ACHN (cell line): ENCODE measurements at regions not wholly inside any gene's neighbourhood (a gene's known extent, or its start where the extent isn't known, plus 50 kb on each side); places are given as distances from the start of the nearest gene placed in this dataset.

Experiments used
- DNase-seq: peaks from one replicate; pipeline ENCODE4 v3.0.0-alpha.2; 2015
- in situ Hi-C: cut with HindIII; loops from 2 replicates; pipeline ENCODE4 v1.10.0; 2017; ENCODE audit warnings: low sequenced_read_pairs, low pct_ligation_motif_present, low pct_unique_long_range_greater_than_20kb

DNA sequence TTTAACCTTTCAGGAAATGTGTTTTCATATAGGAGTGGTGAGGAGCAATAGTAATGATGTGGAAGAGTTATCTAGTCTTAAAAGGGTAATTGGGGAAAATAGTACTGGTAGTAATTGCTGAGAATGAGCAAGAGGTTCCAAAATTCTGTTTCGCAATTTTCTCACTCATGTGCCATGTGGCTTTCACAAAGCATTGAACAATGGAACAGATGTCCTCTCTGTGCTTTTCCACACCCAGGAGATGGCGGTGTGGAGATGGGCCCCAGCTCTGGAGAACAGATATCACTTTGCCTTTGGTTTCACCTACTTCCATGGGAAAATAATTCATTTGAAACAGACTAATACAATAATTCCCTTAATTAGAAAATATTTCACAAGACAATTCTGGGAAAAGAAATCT lies 170.0 kb upstream of the SLC10A2 start:
- in situ Hi-C loops: no loop called here
- DNase-seq: peak; percentile 15

DNA sequence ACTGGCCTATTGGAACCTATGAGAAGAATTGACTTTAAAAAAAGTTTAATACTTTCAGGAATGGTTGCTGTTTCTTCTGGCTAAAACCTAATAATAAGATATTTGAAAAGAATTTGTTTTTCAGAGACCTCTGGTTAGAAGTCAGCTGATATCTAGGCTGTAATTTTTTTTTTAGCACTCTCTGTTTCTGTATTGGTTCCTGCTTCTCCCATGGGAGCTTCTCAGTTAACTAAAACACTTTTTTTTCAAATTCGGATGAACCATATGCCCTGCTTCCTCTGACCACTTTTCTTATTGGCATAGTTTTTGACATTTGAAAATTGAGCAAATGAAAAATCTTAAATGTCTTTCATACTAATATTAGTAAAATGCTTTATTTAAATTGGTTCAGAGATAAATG lies 163.5 kb upstream of the SLC10A2 start:
- in situ Hi-C loops: no loop called here
- no peak for DNase-seq

DNA sequence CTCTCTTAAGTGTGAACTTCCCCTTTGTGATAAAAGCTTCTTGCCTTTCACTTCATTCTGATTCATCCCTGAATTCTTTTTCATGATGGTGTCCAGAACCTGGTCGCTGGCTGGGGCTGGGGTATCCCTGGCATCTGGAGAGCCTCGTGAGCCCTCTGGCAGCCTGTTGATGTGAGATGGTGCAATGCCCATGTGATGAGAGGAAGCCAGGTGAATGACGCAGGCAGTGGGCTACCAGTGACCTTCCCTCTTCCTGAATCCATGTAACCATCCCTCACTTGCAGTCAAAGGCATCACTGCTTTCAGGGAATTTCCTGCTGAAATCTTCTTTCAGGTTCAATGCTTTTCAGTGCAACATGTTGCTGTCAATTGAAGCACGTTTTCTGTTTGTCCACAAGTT lies 158.6 kb upstream of the SLC10A2 start:
- in situ Hi-C loops: no loop called here

DNA sequence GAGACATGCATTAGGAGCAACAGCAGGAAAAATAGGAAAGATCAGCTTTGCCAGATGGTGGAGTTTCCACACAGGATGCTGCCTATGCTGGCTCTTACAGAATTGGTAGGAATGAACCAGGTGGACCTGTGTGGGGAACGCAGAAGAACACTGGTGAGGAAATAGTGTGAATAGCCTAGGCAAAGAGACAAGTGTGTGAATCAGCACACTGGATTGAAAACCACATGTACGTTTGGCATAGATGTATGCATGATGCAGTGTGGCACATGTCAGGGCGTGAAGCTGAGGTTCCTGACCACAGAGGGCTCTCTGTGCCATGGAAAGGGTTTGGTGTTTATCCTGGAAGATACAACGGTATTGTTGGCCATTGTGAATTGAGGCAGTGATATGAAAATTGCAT lies 156.5 kb upstream of the SLC10A2 start:
- no peak for DNase-seq
- in situ Hi-C loops: no loop called here

More for the DNA sequence above, 158.6 kb upstream of the SLC10A2 start:
- no peak for DNase-seq

DNA sequence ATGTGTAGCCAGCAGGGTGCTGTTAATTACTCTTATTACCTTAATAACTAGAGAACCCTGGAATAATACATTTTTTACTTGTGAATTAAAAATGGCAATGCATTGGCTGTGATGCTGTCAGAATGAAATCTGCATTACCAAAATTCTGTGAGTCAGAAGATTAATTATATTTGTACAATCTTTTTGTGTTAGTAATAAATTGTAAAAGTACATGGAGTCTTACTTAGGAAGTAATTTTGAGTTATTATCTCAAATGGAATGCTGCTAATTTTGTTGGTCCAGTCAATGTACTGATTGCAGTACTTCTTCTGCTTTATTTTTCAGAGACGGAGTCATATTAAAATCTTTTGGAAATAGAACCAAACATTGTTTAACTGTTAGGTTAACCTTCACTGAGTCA lies 152.0 kb upstream of the SLC10A2 start:
- in situ Hi-C loops: no loop called here
- DNase-seq: no peak

DNA sequence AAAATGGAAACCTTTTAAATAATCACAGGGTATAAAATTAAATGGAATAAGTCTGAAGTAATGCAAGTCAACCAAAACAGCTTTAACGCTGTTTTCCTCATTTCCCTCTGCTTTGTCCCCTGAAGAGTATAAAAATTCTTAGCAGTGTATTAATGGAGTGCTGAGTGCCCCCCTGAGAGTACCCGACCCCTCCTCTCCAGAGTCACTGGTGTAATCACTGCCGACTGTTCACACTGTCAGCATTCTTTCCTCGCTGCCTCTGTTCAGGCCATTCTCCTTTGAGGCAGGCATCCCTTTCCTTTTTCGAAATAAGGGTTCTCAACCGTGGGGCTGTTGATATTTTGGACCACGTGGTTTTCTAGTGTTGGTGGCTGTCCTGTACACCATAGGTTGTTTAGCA lies 146.9 kb upstream of the SLC10A2 start:
- DNase-seq: no peak
- in situ Hi-C loops: no loop called here

DNA sequence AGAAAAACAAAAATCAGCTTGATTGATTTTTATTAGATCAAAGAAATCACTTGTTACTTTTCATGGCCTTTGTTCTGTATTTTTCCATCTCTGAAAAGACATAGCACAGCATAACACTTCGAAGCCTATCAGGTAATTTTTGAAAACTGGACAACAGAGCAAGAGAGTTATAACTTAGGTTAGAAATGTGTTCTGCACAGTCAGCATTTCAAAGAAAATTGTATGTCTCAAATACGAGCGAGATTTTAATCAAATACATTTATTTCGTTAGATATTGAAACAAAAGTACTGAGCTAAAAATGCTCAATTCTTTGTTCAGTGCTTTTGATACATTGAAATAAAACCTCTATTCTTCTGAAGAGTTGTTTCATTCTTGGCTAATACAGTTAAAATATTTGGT lies 144.1 kb upstream of the SLC10A2 start:
- DNase-seq: no peak
- in situ Hi-C loops: no loop called here

DNA sequence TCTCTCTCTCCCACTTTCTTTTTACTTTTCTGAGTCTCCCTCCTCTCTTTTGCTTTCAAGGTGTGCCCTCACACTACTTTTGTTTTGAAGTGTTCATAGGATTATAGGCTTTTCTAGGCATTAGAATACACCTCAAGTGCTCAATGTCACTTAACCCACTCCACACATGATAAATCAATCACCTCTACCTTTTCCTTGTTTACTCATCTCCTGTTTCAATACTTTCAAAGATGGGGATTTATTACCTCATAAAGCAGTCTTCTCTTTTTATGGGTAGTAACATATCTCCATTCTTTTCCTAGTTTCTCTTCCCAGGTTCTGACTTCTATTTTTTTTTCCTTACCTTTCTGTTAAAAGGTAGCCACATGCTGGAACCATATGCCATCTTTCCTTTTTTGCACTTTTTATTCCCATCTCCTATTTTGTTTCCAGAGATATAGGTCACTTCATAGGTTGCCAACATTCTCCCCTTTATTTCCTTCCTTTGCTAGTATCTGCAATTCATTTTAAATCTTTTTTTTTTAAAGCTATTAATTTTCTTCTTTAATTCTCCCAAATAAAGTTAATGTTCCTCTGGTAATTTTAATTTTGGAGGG lies 137.6 kb upstream of the SLC10A2 start:
- DNase-seq: no peak

DNA sequence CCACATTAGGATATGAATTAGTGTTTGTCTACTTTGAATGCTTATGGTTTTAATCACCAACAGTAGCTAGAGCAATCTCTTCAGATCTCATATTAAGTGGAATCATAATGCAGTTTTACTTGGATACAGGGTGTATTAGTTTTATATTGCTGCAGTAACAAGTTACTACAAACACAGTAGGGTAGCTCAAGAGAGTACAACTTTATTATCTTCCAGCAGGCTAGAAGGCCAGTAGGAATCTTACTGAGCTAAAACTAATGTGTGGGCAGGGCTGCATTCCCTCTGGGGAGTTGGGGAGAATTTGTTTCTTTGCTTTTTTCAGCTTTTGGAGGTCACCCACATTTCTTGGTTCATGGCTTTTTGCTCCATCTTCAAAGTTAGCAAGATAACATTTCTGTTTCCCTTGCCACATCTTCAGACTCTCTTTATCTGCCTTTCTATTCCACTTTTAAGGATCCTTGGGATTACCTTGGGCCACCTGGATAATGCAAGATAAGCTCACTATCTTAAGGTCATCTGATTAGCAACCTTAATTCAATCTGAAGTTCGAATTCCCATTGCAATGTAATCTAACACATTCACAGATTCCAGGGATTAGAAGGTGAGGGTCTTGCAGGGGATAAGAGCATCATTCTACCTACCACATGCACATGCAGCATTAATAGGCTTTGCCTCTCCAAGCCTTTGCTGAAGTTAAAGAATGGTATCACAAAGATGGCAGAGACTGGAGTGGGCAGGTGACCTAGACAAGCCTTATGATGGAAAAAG lies 134.1 kb upstream of the SLC10A2 start:
- in situ Hi-C loops: no loop called here
- DNase-seq: no peak

More for the DNA sequence above, 137.6 kb upstream of the SLC10A2 start:
- in situ Hi-C loops: no loop called here

DNA sequence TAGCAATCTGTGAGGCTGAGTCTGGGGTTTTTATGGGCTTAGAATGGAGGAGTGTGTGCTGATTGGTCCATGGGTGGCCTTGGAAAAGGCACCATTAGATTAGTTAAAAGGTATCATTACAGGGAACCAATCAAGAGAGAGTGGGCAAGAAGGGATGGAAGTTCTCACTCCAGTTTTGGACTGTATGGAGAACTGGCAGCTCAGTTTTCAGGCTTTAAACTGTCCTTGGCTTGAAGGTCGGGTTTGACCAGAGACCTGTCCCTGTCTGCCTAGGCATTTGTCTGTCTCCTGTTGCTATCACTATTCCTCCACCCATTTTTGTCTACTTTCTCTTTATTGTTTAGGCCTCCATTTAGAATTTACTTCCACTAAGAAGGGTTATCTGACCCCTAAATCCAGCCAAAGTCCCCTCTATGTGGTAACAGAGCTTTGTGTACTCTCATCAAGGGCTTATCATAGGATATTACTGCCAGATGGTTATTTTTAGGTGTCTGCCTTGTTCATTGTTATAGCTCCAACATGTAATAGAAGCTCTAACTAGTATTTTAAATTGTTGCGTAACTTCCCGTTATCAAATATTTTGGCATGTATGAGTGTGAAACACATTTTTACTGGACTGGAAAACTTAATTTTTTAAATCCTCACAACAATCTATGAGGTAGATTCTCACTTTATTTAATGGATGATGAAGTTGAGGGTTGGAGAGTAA lies 133.3 kb upstream of the SLC10A2 start:
- no peak for DNase-seq
- in situ Hi-C loops: no loop called here

DNA sequence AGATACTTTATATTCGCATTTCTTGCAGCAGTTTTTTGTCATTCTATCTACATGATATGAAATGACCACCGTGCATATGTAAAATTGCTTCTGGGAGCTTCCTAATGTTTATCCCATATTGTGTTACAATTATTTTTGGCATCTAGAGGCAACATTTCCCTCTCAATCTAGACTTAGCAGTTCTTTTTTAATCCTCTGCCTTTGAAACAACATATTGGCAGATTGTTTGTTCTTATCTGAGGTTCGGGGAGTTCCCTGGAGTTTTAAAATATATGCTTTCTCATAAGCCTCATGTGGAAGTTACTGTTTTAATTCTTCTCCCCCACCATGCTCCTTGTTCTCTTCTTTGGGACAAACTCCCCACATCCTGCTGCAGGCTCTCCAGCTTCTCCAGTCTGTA lies 130.1 kb upstream of the SLC10A2 start:
- in situ Hi-C loops: no loop called here
- DNase-seq: no peak

DNA sequence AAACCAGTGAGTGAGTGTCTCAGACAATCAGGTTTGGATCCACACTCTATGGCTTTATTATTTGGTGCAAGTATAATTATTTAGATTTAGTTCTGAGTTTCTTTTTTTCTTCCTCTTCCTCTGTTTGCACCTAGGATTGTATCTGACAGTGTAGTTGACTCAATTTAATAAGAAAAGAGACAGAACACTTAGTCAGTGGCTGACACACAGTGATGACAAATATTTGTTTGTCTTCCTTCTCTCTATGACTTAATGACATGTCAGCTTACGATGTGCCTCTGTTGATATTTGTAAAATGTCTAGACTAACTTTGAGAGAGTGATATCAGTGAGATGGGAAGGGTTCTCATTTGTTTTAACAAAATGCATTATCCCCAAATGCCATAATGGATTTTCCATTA lies 129.5 kb upstream of the SLC10A2 start:
- in situ Hi-C loops: no loop called here
- DNase-seq: no peak

DNA sequence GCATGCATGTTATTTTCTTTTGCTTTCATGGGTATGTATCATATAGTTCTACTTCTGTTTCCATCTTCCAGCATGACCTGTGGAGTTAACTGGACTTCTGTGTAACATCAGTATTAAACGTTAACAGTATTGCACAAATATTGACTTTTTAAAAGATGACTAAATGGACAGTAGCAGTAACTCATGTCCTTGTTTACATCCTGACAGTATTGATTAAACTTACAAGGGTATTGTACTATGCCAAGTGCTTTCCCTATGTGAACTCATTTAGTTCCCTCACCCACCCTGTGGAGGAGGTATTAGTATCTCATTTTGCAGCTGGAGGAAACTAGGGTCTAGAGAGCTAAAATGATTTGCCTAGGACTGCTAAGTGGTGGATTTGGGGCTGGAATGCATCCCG lies 128.7 kb upstream of the SLC10A2 start:
- in situ Hi-C loops: no loop called here
- DNase-seq: no peak

DNA sequence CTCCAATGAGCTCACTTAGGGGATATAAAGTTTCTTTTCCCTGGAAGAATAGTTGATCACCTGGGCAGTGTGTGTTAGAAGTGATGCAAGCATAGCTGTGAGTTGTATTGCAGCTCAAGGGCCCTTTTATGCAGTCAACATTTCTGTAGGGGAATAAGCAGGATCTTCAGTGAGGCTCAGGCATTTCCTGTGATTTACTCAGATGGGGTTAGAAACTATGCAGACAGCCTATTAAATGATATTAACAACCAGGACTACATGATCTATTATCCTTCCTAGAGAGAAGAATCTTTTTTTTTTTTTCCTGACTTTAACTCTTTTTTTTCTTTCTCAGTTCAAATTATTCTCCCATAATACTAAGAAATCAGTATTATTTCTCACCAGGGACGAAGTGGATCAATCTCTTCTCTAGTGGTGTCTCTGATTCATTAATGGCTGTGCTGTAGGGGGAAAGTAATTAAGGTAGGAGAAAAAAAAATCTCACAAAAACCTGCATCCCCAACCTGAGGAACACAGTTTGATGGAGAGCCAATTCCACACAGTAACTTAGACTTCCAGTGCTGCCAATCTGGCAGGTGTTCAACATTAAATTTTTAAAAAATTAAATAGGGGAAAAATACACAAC lies 126.4 kb upstream of the SLC10A2 start:
- DNase-seq: no peak
- in situ Hi-C loops: no loop called here

DNA sequence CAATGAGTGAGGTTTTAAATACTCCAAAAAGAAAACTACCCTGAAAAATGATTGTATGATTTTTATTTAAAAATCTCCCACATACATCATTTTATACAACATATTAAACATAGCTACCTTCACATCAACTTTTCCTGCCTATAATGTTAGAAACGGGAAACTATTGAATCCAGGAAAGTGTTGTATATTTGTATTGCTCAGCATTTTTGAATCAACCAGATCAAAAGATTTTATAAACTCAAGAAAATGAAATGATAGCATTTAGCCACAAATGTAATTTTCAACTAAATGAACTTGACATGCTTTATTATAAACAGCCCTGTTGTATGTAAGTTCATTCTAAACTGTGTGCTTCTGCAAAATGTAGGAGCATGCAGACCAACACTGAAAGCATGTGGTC lies 124.6 kb upstream of the SLC10A2 start:
- no peak for DNase-seq
- in situ Hi-C loops: no loop called here

DNA sequence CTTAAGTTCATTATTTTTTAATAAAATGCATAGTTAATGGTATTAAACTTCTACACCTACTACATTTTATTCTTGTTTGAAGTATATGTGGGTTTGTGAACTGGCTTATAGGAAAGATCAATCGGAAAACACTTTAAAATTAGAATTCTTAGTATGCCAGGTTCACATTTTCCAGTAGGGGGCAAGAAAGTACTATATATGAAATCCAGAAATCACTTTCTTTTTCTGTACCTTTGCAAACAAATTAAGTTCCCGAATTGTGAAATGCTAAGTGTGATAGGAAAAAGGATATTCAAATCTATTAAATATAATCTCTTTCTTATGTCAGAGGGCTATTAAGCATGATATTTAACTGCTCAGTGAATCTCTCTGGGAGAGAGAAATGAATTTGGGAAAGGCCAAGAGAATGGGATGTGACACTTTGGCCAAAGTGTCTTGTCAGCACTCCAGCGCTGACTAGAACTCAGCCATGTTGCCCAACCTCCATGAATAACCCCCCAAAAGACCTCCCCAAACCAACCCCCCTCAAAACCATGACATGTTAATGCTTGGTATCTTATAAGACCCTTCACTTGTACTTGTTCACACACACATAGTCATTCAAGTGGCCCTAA lies 122.6 kb upstream of the SLC10A2 start:
- in situ Hi-C loops: no loop called here
- DNase-seq: peak; percentile 35

DNA sequence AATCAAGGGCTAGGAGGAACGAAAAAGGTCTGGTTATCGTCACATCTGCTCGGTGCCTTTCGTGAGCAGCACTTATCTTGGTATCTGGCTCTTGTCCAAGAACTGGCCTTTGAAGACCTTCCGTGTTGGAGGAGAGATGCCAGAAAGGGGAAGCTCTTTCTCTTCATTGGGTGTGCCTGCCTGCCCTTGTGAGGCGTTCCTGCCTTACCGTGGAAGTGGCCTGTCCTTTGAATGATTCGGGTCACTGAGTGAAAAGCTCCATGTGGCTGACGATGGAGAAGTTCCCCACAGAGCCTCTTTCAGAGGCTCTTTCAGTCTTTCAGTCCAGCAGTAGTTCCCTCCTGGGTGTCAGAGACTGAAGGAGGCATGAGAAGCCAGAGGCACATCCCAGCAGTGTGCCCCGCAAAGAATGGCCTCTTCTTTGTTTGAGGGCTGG lies 121.5 kb upstream of the SLC10A2 start:
- in situ Hi-C loops: no loop called here
- DNase-seq: no peak

DNA sequence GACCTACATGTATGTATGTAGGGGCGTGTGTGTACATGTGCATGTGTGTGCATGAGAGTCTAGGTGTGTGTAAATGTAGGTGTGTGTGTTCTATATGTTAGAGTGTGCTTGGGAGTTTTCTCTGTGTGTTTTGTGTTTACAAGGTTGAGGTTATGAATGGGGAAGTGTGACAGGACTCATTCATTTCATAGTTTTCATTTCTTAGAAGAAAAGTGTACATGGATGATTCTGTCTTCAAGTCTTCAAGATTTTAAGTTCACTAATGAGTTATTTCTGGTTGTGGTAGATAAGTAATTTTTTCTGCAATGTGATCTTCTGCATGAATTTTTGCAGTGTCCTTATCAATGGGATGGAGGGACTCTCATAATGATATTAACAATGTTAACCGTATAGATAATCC lies 118.2 kb upstream of the SLC10A2 start:
- in situ Hi-C loops: no loop called here
- DNase-seq: no peak
